Activated T-helper 1 cell treated with anti-CD3 and anti-CD28 coated beads, Interleukin-2, amount 50 U/mL, for 16 hours (primary cell): ENCODE measurements at regions not wholly inside any gene's neighbourhood (a gene's known extent, or its start where the extent isn't known, plus 50 kb on each side); places are given as distances from the start of the nearest gene placed in this dataset.
"Not testable (repeated sequence)": the region's sequence is repeated elsewhere in the genome, so short reads cannot be mapped to it uniquely, and the experiment has no call there.

Experiments used
- DNase-seq, 2 donors: peaks; one replicate each; pipeline ENCODE4 v3.0.0-alpha.2; 2020; ENCODE audit warnings: low read depth in 1 of 2, low spot score in 1 of 2

DNA sequence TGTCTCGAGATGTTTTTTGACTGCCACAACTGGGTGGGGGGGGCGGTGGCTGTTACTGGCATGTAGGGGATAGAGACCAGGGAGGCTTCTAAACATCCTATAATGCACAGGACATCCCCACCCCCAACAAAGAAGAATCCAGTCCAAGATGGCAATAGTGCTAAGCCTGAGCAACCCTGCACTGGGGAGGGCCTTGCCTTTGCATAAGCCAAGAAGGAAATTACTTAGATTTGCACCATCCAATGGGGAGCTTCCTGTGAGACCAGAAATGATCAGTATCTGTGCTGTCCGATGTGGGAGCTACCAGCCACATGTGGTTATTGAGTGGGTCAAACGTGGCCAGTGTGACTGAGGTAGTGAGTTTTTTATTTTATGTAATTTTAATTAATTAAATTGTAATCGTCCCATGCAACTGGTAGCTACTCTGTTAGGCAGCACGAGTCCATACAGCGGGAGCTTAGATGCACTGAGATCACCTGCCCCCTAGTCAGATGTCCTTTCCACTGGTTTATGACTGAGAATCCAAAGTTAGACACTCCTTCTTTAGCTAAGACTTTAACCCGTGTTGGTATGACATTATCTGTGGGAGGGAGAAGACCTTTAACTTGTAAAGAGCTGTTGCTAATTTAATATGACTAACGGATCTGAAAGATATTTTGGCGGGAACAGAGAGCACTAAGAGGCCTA lies 97.4 kb upstream of the NEDD9 start:
- DNase-seq = no peak

DNA sequence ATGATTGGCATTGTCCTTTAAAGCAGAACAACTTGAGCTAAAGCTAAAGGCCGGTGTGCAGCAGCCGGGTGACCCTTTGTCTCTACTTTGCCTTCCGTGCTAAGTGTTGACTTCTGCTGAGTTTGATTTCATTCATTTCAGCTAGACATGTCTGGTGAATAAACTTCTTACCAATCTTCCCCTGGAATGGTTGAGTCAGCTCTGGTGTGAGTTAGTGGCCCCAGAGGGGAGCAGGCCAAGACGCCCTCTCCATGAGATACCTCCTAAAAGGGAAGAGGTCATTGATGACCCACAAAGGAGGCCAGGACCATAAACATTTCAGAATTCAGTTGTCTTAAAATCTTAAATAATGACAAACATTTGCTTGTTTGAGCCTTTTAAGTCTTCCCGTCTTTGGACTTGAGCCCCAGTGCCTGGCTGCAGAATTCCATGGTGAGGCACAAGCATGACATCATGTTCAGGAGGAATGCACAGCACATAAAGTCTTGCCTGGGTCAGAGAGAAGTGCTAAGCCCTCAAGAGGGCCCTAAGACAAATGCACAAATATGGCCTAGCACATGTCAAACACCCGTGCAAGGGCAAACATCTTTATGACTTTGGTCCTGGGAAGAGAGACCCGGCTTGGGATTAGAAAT lies 96.3 kb upstream of the NEDD9 start:
- no peak for DNase-seq

DNA sequence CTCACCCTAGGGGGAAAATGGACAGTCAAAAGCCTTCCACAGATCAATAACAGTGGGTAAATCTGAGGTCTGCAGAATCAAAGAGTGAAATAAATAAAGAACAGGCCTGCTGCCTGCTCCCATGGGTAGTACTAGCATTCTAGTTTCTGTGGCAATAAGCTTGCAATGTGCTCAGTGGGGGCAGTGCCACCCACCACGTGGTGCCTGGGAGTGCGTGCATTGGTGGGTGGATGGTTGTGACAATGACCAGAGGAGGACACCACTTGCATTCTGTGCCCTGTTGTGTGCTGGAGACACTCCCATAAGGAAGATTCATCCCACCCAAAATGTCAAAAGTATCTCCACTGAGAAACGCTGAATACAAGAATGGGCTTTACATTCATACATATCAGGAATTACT lies 95.5 kb upstream of the NEDD9 start:
- no peak for DNase-seq

DNA sequence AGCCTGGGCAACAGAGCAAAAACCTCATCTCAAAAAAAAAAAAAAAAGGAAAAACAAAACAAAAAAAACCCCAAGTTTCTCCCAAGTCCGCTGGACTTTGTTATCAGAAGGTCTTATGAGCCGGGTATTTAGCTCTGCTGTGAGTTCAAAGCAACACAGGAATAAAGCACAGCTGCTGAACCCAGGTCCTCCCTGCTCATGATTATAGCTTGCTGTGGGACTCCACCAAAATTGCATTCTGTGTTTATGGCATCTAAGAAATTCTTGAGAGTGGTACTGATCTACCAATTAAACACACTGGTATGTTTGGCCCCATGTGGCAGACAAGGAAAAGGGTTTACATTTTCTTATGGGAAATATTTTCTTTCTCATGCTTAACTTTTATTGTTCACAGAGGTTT lies 93.6 kb upstream of the NEDD9 start:
- no peak for DNase-seq

DNA sequence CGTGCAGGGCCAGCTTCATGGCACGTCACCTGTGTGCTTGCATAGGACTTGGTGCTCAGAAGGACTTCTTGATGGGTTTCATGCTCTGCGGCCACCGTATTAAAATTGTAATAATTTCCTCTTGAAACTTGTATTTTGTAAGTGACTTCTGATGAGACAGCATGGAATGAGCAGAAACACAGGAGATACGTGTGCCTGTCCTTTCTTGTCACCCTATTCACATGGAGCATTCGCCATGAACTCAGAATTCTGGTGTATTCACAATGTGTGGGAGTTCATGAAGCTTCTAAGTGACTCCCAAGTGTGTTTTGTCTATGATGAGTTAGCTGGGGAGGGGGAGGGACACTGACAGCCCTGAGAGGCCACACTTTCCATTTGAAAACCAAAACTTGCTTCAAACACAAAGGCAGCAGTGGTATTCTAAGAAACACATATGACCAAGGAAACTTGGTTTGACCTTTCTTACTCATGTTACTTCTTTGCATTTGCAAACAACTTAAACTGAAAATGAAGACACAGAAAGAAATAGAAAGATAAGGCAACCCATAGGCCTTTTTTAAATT lies 92.1 kb upstream of the NEDD9 start:
- DNase-seq = peak in 1 of 2 donors; percentile 9

DNA sequence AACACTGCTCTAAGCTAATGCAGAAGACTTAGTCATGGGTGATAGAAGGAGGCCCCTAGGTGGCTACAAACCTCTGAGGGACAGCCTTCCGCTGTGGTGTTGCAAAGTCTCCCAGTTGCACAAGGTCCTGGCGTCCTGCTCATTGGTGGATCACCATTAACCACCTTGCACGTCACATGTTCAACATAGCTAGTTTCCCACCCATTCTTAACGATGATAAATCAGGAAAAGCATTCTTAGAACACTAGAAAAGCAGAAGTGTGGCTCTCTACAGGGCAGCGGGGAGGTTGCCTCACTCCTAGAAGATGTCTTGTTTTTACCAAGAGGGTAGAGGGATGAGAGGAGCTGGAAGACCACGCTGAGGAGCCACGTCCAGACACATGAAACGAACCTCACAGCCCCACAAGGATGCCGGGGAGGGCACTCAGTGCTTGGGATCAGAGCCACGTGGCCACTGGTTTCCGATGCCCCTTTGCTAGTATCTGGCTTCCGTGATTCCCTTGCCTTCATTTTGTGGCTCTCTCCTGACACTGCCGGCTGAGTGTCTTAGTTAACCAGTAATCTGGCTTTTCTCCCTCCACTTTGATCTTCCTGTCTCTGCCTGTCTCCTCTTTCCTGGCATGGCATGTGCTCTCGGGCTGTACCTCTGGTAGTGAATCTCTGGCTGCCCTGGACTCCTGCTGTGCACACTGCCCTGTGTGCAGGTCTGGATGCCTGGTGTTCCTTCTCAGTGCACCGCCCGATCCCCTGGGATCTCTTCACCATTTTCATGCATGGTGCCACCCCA lies 91.4 kb upstream of the NEDD9 start:
- DNase-seq = no peak

DNA sequence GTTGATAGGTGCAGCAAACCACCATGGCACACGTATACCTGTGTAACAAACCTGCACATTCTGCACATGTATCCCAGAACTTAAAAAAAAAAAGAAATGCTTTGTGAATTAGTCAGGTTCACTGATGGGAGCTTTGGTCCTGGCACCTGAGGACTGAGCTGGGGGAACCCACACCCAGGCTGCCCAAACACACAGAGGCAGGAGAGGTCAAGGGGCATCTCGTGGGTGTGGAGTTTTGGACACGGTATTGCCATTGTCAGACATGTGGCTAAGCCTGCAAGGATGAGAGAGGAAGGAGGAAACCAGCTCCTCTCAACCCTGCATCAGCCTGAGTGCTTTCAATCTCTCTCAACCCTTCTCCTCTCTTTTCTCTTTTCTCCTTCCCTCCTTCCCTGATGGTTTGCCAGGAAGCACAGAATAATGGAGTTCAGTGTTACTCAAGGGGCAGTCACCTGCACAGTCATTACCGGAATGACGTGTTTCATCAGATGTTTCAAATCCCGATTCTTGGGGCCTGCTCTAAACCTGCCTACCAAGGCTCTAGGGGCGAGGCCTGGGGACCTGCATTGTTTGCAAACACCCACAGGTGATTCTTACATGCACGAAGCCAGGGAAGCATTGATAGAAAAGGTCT lies 89.9 kb upstream of the NEDD9 start:
- DNase-seq = no peak

DNA sequence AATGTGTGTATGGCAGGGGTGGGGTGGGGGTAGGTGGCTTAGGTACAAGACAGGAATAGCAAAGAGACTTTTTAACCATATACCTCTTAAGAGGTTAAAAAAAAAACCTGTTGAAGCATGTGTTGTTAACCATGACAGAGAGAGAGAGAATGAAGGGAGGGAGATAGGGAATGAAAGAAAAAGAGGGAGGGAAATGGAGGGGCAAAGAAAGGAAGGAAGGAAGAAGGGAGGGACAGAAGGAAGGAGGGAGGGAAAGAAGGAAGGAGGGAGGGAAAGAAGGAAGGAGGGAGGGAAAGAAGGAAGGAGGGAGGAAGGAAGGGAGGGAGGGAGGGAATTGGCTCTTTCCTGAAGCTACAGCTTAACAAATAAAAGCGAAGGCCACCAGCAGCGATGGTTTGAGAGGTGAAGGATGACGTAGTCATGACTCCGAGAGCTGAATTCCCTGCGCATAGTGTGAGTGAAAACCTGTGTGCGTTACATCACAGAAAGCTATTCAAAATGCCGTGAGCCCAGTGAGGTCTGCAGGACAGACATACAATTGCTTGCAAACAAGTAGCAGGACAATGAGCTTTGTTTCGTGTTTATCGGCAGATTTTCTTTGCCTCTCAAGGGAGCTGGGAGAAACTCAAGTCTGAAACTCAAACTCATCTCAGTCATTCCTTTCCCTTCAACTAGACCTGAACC lies 88.6 kb upstream of the NEDD9 start:
- DNase-seq = no peak

DNA sequence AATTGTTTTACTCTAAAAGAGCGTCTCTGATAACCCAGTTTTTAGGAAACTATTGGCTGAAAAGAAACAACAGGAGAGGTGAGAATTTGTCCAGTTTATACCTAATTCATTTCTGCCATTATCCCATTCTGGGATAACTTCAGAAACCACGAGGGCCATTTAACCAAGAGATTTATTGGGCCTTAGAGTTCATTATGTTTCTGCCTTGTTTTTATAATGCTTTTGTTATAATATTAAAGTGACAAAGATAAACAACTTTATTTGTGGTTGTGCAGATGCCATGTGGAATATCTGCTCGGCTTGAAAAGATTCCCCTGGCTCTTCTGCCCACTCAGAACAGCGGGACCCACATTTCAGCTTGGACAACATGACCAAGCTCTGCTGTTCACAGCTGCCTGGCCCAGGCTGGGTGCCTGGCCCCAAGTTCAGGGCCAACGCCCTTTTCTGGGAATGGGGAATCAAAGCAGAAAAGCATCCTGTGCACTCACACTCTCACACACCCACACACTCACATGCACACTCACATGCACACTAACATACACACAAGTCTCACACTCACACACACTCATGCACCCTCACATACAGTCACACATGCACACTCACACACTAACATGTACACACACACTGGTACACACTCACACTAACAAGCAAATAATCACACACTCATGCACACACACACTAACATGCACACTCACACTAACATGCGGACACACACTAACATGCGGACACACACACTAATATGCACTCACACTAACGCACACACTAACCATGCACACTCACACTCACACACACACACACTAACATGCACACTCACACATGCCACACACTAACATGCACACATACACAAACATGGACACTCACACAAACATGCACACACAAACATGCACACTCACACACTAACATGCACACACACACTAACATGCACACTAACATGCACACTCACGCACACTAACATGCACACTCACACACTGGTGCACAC lies 86.7 kb upstream of the NEDD9 start:
- DNase-seq = no peak

DNA sequence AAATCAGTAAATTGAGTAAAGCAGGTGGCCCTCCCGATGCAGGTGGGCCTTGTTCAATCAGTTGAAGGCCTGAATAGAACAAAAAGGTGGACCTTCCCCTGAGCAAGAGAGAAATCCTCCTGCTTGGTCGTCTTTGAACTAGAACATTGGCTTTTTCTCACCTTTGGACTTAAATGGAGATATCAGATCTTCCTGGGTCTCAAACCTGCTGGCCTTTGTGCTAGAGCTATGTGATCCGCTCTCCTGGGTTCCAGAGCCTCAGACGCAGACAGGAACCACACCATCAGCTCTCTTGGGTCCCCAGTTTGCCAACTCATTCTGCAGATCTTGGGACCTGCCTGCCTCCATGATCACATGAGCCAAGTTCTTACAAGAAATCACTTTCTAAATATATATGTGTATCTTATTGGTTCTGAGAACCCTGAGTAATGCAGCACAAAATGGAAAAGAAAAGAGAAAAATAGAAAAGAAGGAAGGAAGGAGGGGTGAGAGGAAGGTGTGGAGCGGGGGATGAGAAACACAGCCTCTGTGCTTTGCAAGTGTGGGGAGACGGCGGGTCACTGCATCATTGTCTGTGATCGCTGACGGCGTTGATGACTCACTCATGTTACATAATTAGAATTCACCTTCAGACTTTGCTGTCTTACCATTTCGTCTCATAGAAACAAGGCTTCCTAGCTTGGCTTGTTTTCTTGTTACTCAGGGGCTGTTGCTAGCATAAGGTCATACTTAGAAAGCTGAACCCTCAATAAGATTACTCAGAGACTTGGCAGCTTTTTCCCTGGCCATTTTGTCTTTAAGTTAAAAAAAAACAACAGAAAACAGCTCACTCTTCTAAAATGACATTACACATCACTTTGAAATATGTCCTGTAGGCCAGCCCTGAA lies 85.7 kb upstream of the NEDD9 start:
- DNase-seq = peak; percentile 17 to 61

DNA sequence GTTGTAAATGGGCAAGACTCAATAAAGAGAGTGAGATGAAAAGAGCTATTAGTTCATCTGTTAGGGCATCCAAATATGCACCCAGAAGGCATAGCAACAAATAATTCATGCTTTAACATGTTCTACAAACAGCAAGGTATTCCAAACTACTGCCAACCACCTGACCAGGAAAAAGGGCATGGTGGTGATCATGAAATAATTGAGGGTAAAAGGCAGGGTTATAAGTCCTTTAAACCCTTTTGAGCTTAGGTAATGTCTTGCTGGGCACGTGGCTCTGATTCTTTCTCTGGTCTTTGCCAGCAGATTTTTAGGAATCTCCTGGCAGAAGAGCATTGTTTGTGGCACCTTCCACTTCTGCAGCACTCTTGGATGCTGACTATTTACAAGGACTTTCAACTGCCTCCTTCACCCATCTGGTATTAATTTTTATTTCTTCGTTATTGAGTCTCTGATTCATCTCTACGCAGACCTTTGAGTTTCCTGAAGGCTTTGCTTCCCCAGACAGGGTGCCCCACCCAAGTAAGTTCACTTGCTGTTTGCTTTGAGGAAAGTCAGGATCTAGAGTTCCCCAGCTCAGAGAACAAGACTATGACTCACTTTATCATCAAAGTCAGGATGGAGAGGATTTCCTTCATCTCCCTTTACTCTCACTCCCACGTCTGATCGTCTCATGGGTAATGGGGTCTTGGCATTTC lies 83.4 kb upstream of the NEDD9 start:
- no peak for DNase-seq

DNA sequence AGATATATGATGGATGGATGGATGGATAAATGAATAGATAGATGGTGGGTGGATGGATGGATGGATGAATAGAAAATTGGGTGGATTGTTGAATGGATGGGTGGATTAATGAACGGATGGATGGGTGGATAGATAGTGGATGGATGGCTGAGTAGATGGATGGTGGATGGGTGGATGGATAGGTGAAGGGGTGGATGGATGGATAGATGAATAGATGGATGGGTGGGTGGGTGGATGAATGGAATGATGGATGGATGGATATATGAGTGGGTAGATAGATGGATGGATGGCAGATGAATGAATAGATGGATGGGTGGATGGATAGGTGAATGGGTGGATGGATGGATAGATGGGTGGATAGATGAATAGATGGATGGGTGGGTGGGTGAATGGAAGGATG lies 80.7 kb upstream of the NEDD9 start:
- no peak for DNase-seq

DNA sequence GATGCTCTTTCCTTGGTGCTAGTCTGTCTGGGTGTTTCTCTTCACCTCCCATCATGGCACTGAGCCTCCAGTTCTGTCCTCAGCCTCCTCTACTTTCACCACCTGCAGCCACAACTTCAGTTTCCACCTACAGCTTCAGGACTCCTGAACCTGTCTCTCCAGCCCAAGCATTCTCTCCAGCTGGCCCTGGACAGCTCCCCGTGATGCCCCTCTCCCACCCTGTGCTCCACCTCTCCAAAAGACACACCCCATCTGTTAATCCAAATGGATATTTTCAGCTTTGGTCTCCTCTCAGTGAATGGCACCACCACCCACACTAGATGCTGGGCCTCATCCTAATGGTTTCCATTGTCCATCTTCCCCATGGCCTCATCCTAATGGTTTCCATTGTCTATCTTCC lies 79.5 kb upstream of the NEDD9 start:
- DNase-seq = no peak

DNA sequence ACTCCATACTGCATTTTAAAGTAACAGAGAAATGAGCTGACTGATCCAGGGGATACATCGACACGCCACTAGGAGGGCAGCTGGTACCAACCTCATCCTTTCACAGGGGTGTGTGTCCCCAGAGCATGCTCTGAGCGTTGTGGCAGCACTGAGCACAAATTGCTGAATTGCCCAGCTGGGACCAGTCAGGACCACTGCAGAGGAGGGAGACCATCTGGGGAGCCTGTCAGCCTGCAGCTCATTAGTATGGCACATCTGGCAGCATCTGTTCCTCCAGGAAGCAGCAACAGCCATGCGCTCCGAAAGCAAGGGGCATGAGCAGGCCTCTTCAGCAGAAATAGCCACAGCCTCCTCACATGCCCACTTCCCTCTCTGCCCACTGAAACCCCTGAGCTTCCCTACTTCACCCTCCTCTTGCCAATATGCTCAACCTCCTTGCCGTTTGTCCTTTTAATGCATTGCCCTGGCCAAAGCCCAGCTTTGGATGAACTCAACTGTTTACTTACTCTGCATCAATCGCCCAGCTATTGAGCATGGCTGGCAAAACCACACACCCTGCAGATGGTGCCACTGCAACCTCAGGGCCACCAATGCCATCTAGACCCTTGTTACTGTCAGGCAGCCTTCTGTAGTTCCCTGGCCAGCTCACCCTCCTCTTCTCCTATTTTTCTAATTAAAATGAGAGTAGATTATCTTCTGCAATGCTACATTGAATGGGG lies 77.6 kb upstream of the NEDD9 start:
- DNase-seq = no peak

DNA sequence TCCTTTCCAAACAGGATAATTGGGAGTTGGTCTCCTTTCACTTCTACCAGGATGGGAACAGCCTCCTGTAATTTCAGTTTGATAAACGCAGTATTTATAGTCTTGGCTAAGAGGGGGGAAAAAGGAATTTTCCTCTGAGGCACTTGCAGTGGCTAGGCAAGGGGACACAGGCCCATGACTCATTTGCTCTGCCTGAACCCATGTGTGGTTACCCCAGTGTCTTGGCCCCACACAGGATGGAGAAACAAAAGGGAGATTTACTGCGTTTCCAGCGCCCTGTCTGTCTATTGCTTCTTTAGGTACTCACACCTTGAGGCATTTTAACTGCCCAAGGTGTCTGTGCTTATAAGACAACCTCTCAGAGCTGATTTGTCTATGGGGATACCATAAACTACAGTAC lies 74.8 kb upstream of the NEDD9 start:
- no peak for DNase-seq

DNA sequence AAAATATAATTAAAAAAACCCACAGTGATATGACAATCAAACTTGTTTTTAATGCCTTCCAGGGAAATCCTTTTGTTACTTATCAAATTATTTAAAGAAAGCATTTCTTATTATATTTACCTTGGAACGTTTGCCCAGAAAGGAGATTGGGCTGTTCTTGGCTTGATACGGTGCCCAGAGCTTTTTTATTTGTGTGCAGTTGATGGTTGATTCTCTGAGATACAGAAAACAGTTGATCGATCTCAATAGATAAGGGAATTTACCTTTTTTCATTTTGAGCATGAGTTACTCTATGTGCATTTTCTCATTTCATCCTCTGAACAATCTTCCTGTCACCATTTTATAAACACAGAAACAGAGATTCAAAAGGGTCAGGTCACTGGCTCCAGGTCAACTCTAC lies 72.5 kb upstream of the NEDD9 start:
- no peak for DNase-seq

DNA sequence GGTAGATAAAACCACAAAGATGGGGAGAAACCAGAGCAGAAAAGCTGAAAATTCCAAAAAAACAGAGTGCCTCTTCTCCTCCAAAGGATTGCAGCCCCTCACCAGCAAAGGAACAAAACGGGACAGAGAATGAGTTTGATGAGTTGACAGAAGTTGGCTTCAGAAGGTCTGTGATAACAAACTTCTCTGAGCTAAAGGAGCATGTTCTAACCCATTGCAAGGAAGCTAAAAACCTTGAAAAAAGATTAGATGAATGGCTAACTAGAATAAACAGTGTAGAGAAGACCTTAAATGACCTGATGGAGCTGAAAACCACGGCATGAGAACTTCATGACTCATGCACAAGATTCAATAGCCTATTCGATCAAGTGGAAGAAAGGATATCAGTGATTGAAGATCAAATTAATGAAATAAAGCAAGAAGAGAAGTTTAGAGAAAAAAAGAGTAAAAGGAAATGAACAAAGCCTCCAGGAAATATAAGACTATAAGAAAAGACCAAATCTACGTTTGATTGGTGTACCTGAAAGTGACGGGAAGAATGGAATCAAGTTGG lies 67.5 kb upstream of the NEDD9 start:
- not testable (repeated sequence) for DNase-seq
